Stimulated activated naive CD8-positive, alpha-beta T cell treated with anti-CD3 and anti-CD28 coated beads, Interleukin-15, amount 100 ng/mL, for 72 hours (primary cell): ENCODE measurements at regions not wholly inside any gene's neighbourhood (a gene's known extent, or its start where the extent isn't known, plus 50 kb on each side); places are given as distances from the start of the nearest gene placed in this dataset.
"Not testable (repeated sequence)": the region's sequence is repeated elsewhere in the genome, so short reads cannot be mapped to it uniquely, and the experiment has no call there.

Source experiments
- ATAC-seq: fragments of 150-1000 bp; cut with Tn5 transposase; 2 replicates; pipeline ENCODE4 v1.10.0; 2021; ENCODE audit warnings: mild to moderate bottlenecking, moderate library complexity
- DNase-seq, 2 donors: peaks; one replicate each; pipeline ENCODE4 v3.0.0; 2021 to 2022
- H3K27ac Mint-ChIP-seq, 2 donors: one replicate each; pipeline ENCODE4 v1.8.0; 2022; ENCODE audit warnings: mild to moderate bottlenecking in 2 of 2, mixed read lengths in 2 of 2, moderate library complexity in 2 of 2
- H3K27me3 Mint-ChIP-seq: one replicate; pipeline ENCODE4 v1.8.0; 2022; ENCODE audit warnings: mixed read lengths
- H3K4me1 Mint-ChIP-seq: one replicate; pipeline ENCODE4 v1.8.0; 2022; ENCODE audit warnings: mild to moderate bottlenecking, mixed read lengths
- H3K4me3 Mint-ChIP-seq, 2 donors: one replicate each; pipeline ENCODE4 v1.8.0; 2022; ENCODE audit warnings: mild to moderate bottlenecking in 2 of 2, mixed read lengths in 2 of 2, moderate library complexity in 1 of 2
- H3K9me3 Mint-ChIP-seq, 2 donors: one replicate each; pipeline ENCODE4 v1.8.0; 2022; ENCODE audit warnings: mixed read lengths in 2 of 2

- Mint-ChIP-seq H3K9me3 (peaks cover 14 to 41% of the 10 kb centered on the region in 2 donors), H3K4me3 (no peak overlapping the region), H3K27ac (no peak overlapping the region), H3K4me1 (no peaks in the 10 kb centered on the region), H3K27me3 (no peaks in the 10 kb centered on the region)
- DNase-seq (no peak), ATAC-seq (no peak)
Measured at GRCh38 chr2:4192119-4192518, 488.7 kb downstream of the DCDC2C start.

- H3K4me3 Mint-ChIP-seq: no peak overlapping the region
- H3K4me1 Mint-ChIP-seq: no peaks in the 10 kb centered on the region
- DNase-seq: no peak
- no peaks in the 10 kb centered on the region for H3K27me3 Mint-ChIP-seq
- H3K9me3 Mint-ChIP-seq: peaks cover 0 to 15% of the 10 kb centered on the region in 2 donors
- ATAC-seq: no peak
- H3K27ac Mint-ChIP-seq: no peak overlapping the region
Measured at GRCh38 chr2:4214444-4215205, 511.2 kb downstream of the DCDC2C start.

- ATAC-seq (no peak), DNase-seq (no peak)
- Mint-ChIP-seq H3K4me1 (no peaks in the 10 kb centered on the region), H3K9me3 (peaks cover 0 to 26% of the 10 kb centered on the region in 2 donors), H3K4me3 (no peak overlapping the region), H3K27me3 (no peaks in the 10 kb centered on the region), H3K27ac (no peak overlapping the region)
Measured at GRCh38 chr2:4217737-4218136, 514.4 kb downstream of the DCDC2C start.

DNA sequence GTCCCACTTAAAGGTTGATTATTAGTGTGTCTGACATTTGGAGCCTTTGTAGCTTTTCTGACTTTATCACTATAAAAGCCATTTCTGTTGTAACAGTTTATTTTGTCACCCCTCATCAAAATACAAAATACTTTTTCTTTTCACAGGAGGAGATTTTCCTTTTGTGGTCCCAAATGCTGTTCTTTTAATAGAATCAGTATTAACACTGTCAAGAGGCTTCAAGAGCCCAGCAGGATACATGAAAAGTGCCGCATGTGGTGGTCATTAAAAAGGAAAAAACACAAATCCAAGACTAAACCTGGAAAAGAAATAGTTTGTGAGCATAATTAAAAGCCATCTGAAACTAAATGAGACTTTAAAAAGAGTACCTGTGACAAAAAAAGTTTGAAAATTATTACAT is 515.7 kb downstream of the DCDC2C start:
- peaks cover 0 to 31% of the 10 kb centered on the region in 2 donors for H3K9me3 Mint-ChIP-seq
- no peak for DNase-seq
- no peak overlapping the region for H3K27ac Mint-ChIP-seq
- no peaks in the 10 kb centered on the region for H3K27me3 Mint-ChIP-seq
- H3K4me1 Mint-ChIP-seq: no peaks in the 10 kb centered on the region
- H3K4me3 Mint-ChIP-seq: no peak overlapping the region
- ATAC-seq: no peak

GRCh38 chr2:4219571-4219970 is 516.2 kb downstream of the DCDC2C start:
- H3K4me3 Mint-ChIP-seq: no peak overlapping the region
- H3K9me3 Mint-ChIP-seq: peaks cover 0 to 26% of the 10 kb centered on the region in 2 donors
- H3K4me1 Mint-ChIP-seq: no peaks in the 10 kb centered on the region
- no peaks in the 10 kb centered on the region for H3K27me3 Mint-ChIP-seq
- DNase-seq (no peak), ATAC-seq (no peak)
- H3K27ac Mint-ChIP-seq: no peak overlapping the region

- no peaks in the 10 kb centered on the region for H3K27me3 Mint-ChIP-seq
- ATAC-seq (no peak), DNase-seq (no peak)
- peaks cover 0 to 25% of the 10 kb centered on the region in 2 donors for H3K9me3 Mint-ChIP-seq
- no peak overlapping the region for H3K4me3 Mint-ChIP-seq
- H3K27ac Mint-ChIP-seq: no peak overlapping the region
- H3K4me1 Mint-ChIP-seq: no peaks in the 10 kb centered on the region
Measured at GRCh38 chr2:4221434-4221833, 518.1 kb downstream of the DCDC2C start.

GRCh38 chr2:4221845-4222244 is 518.5 kb downstream of the DCDC2C start:
- Mint-ChIP-seq H3K27ac (no peak overlapping the region), H3K27me3 (no peaks in the 10 kb centered on the region), H3K4me3 (no peak overlapping the region), H3K4me1 (no peaks in the 10 kb centered on the region), H3K9me3 (peaks cover 0 to 25% of the 10 kb centered on the region in 2 donors)
- no peak for ATAC-seq
- DNase-seq: no peak

GRCh38 chr2:4244422-4244821 is 541.0 kb downstream of the DCDC2C start:
- not testable (repeated sequence) for H3K4me1 Mint-ChIP-seq, ATAC-seq, H3K4me3 Mint-ChIP-seq

DNA sequence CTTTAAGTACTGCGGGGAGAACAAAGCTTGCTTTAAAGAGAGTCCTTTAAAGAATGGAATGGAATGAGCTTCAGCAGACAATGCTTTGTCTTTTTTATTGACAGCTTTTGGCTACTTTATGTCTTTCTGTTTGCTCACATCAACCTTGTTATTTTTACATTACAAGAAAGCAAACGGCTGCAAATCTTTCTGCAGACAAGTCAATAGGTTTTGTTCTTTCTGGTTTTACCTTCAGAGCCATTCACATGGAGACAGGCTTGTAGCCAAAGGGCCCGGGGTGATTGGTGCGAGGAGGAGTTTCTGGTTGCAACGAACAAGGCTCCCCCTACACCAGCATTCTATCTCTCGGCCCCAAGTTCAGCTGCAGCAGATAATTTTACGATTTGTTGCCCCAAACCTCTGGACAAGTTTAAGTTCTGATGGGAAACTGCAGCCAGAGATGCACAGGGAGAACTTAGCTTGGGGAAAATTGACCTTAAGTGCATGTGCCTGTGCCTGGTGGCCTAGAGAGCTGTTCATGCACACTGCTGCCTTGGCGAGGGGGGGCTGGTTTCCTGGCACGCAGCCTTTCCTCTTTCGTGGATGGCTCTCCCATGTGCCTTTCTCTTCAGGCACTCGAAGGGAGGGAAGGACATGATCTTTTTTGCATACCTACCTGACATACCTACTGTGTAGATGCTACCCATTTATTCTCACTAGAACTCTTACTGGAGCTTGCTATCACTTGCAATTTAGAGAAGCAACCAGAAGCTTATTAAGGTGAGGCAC is 543.2 kb downstream of the DCDC2C start:
- peaks cover 12 to 16% of the 10 kb centered on the region in 2 donors for H3K9me3 Mint-ChIP-seq
- no peaks in the 10 kb centered on the region for H3K4me1 Mint-ChIP-seq
- no peaks in the 10 kb centered on the region for H3K27me3 Mint-ChIP-seq
- ATAC-seq (no peak), DNase-seq (no peak)
- no peak overlapping the region for H3K4me3 Mint-ChIP-seq
- H3K27ac Mint-ChIP-seq: no peak overlapping the region

More at GRCh38 chr2:4244422-4244821, 541.0 kb downstream of the DCDC2C start:
- DNase-seq, H3K27ac Mint-ChIP-seq, H3K27me3 Mint-ChIP-seq: not testable (repeated sequence)
- peaks cover 11 to 16% of the 10 kb centered on the region in 2 donors for H3K9me3 Mint-ChIP-seq

DNA sequence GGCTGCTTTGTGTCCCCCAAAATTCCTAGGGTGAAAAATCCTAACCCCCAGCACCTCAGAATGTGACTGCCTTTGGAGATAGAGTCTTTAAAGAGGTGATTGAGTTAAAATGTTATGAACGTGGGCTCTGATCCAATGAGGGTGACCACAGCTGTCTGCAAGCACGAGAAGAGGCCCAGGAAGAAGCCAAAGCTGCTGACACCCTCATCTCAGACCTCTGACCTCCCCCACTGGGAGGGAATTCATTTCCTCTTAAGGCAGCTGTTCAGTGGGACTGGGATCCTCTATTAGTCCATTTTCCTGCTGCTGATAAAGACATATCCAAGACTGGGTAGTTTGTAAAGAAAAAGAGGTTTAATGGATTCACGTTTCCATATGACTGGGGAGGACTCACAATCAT is 544.4 kb downstream of the DCDC2C start:
- Mint-ChIP-seq H3K27ac (no peak overlapping the region), H3K4me1 (no peaks in the 10 kb centered on the region), H3K27me3 (no peaks in the 10 kb centered on the region), H3K4me3 (no peak overlapping the region), H3K9me3 (peaks cover 13 to 15% of the 10 kb centered on the region in 2 donors)
- ATAC-seq: no peak
- no peak for DNase-seq

DNA sequence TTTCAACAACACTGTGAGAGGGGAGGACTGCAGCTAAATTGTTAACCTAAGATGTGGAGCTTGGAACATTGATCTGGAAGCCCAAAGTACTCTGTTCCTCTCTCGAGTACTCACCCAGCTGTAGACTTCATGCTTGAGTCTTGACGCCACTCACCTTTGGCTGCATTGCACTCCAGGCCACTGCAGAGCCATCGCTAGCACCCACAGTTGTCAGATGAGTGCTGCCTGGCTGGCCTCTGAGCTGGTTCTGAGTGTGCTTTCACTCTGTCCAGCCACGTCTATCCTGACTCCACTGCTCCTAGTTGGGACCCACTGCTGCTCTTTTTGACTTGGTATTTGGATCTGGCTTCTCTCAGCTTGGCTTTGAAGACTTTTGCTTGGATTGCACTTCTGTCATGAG is 552.1 kb downstream of the DCDC2C start:
- Mint-ChIP-seq H3K27me3 (no peaks in the 10 kb centered on the region), H3K4me1 (no peaks in the 10 kb centered on the region), H3K27ac (no peak overlapping the region), H3K9me3 (peaks cover 8 to 14% of the 10 kb centered on the region in 2 donors), H3K4me3 (no peak overlapping the region)
- no peak for ATAC-seq
- no peak for DNase-seq

- Mint-ChIP-seq H3K4me3 (no peak overlapping the region), H3K27ac (no peak overlapping the region), H3K4me1 (no peaks in the 10 kb centered on the region), H3K9me3 (peaks cover 6 to 14% of the 10 kb centered on the region in 2 donors), H3K27me3 (no peaks in the 10 kb centered on the region)
- no peak for ATAC-seq
- no peak for DNase-seq
Measured at GRCh38 chr2:4256351-4256750, 553.0 kb downstream of the DCDC2C start.

- H3K27ac Mint-ChIP-seq: no peak overlapping the region
- no peaks in the 10 kb centered on the region for H3K4me1 Mint-ChIP-seq
- ATAC-seq (no peak), DNase-seq (no peak)
- H3K4me3 Mint-ChIP-seq: no peak overlapping the region
- no peaks in the 10 kb centered on the region for H3K27me3 Mint-ChIP-seq
- H3K9me3 Mint-ChIP-seq: peaks cover 0 to 21% of the 10 kb centered on the region in 2 donors
Measured at GRCh38 chr2:4258563-4258962, 555.2 kb downstream of the DCDC2C start.

DNA sequence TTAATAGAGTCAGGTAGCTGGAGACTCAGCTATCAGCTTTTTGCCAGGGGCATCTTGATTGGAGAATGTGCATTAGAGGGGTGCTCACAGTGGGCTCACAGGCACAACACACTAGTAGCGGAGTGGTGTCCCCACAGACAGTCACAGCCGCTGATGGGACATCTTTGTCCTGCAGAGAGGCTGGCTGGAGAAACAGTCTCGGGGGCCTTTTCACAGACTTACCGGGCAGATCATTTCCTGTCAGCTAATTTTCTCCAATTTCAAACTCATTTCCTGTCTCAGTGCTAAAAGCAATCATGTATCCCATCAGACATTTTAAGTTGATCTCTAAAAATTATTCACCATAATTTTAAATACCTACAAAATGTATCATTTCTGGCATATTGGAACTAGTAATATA is 562.6 kb downstream of the DCDC2C start:
- ATAC-seq (no peak), DNase-seq (no peak)
- no peak overlapping the region for H3K4me3 Mint-ChIP-seq
- peaks cover 0 to 7% of the 10 kb centered on the region in 2 donors for H3K9me3 Mint-ChIP-seq
- no peak overlapping the region for H3K27ac Mint-ChIP-seq
- no peaks in the 10 kb centered on the region for H3K4me1 Mint-ChIP-seq
- no peaks in the 10 kb centered on the region for H3K27me3 Mint-ChIP-seq

- no peaks in the 10 kb centered on the region for H3K4me1 Mint-ChIP-seq
- no peaks in the 10 kb centered on the region for H3K27me3 Mint-ChIP-seq
- no peak overlapping the region for H3K4me3 Mint-ChIP-seq
- ATAC-seq (no peak), DNase-seq (no peak)
- no peak overlapping the region for H3K27ac Mint-ChIP-seq
- H3K9me3 Mint-ChIP-seq: no peaks in the 10 kb centered on the region
Measured at GRCh38 chr2:4269885-4270284, 566.5 kb downstream of the DCDC2C start.

DNA sequence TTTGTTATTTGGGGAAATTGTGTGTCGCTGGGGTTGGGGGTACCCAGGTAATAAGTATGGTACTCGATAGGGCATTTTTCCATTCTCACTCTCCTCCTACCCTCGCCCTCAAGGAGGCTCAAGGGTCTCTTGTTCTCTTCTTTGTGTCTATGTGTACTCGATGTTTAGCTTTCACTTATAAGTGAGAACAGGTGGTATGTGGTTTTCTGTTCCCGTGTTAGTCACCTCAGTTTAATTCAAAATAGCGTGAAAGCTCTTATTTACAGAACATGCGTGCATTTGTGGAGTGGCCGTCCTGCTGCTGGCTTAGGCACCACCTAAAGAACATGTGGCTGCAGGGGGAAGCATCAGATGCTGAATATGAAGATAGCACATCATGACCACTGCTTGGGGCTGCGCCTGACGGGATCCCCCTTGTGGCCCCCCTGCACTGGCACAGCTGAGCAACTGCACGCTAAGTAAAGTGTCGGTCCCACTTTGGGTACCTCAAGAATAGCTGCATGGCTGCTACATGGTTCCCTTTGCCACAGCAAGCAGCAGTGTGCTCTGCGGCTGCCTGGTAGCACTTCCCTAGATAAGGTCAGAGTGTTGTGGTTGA is 569.0 kb downstream of the DCDC2C start:
- DNase-seq: no peak
- Mint-ChIP-seq H3K4me3 (no peak overlapping the region), H3K27me3 (no peaks in the 10 kb centered on the region), H3K9me3 (peaks cover 6 to 10% of the 10 kb centered on the region in 2 donors), H3K4me1 (no peaks in the 10 kb centered on the region), H3K27ac (no peak overlapping the region)
- no peak for ATAC-seq
